Spleen (tissue), 7 donors: ENCODE measurements at regions not wholly inside any gene's neighbourhood (a gene's known extent, or its start where the extent isn't known, plus 50 kb on each side); places are given as distances from the start of the nearest gene placed in this dataset.

Experiments used
- POLR2A ChIP-seq, 3 donors: fragments of 450-650 bp; IDR thresholded peaks; one replicate each; pipeline ENCODE4 v1.5.1; 2017; ENCODE audit warnings: antibody characterized with exemption in 3 of 3, mild to moderate bottlenecking in 1 of 3
- POLR2AphosphoS5 ChIP-seq, 3 donors: sonication (generic); formaldehyde crosslinking; IDR thresholded peaks; one replicate each; pipeline ENCODE4 v1.5.1; 2017; ENCODE audit warnings: antibody characterized with exemption in 3 of 3
- TF ChIP-seq, protein P1 (sequence below), 11 experiments: fragments of 200-600 bp in 7 of 11; fragments of 450-650 bp in 4 of 11; sonication (generic) in 4 of 11; IDR thresholded peaks in 8 of 11; conservative IDR thresholded peaks in 3 of 11; 1 replicate in 7 of 11; 2 replicates in 4 of 11; pipeline versions ENCODE4 v1.4.0 to v1.8.0; 2016 to 2021; ENCODE audit warnings: antibody characterized with exemption in 11 of 11, inconsistent platforms in 4 of 11, mild to moderate bottlenecking in 1 of 11
- donor health status: DM: no; HTN: no; CAD: no; lungs with moderate emphysema.
- donor health status: DM: no; HTN: no; CAD: no.
- donor health status: DM: no; HTN: no; CAD: no.

DNA sequence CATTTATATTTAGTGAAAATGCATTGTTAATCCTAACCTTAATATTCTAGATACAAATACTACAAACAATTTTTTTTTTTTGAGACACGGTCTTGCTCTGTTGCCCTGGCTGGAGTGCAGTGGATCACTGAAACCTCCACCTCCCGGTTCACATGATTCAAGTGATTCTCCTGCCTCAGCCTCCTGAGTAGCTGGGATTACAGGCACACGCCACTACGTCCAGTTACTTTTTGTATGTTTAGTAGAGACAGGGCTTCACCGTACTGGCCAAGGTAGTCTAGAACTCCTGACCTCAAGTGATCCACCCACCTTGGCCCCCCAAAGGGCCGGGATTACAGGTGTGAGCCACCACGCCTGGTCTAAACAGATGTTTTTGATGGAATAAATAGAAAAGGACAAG, 361.5 kb upstream of the NECTIN3 start:
- TF ChIP-seq POLR2A (IDR thresholded peaks at IDR 0.05) (no peak), POLR2AphosphoS5 (IDR thresholded peaks at IDR 0.05) (no peak)
- TF ChIP-seq, protein P1, sequence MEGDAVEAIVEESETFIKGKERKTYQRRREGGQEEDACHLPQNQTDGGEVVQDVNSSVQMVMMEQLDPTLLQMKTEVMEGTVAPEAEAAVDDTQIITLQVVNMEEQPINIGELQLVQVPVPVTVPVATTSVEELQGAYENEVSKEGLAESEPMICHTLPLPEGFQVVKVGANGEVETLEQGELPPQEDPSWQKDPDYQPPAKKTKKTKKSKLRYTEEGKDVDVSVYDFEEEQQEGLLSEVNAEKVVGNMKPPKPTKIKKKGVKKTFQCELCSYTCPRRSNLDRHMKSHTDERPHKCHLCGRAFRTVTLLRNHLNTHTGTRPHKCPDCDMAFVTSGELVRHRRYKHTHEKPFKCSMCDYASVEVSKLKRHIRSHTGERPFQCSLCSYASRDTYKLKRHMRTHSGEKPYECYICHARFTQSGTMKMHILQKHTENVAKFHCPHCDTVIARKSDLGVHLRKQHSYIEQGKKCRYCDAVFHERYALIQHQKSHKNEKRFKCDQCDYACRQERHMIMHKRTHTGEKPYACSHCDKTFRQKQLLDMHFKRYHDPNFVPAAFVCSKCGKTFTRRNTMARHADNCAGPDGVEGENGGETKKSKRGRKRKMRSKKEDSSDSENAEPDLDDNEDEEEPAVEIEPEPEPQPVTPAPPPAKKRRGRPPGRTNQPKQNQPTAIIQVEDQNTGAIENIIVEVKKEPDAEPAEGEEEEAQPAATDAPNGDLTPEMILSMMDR (IDR thresholded peaks at IDR 0.05 in 8 of 11, conservative IDR thresholded peaks at IDR 0.05 in 3 of 11) = no peak
